LNCaP clone FGC (cell line): ENCODE measurements at regions not wholly inside any gene's neighbourhood (a gene's known extent, or its start where the extent isn't known, plus 50 kb on each side); places are given as distances from the start of the nearest gene placed in this dataset.

Source experiments
- DNase-seq: peaks from one replicate; pipeline ENCODE4 v3.0.0-alpha.2; 2011; ENCODE audit warnings: low read depth
- H3K4me3 ChIP-seq: 2 replicates; pipeline ENCODE4 v1.5.1; 2011; ENCODE audit warnings: mild to moderate bottlenecking, low read depth, low read length, control low read depth
- TF ChIP-seq, protein P1 (sequence below): IDR thresholded peaks from 2 replicates; pipeline ENCODE4 v1.5.1; 2012; ENCODE audit warnings: mild to moderate bottlenecking; ENCODE audit not compliant: control insufficient read depth, insufficient read depth; ENCODE audit errors: extremely low read depth

DNA sequence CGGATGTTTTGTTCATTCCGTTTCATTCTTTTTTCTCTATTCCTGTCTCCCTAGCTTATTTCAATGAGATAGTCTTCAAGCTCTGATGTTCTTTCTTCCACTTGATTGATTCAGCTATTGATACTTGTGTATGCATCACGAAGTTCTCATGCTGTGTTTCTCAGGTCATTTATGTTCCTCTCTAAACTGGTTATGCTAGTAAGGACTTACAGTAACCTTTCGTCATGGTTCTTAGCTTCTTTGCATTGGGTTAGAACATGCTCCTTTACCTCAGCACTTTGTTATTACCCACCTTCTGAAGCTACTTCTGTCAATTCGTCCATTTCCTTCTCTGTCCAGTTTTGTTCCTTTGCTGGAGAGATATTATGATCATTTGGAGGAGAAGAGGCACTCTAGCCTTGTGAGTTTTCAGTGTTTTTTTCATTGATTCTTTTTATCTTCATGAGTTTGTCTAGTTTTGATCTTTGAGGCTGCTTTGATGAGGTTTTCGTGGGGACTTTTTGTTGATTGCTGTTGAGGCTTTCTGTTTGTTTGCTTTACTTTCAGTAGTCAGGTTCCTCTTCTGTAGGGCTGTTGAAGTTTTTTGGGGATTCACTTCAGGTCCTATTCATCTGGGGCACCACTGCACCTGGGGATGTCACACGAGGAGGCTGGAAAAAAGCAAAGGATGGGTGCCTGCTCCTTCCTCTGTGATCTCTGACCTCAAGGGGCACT is 496.9 kb upstream of the LRRC7 start:
- DNase-seq = no peak
- no peak overlapping the region for H3K4me3 ChIP-seq
- TF ChIP-seq, protein P1, sequence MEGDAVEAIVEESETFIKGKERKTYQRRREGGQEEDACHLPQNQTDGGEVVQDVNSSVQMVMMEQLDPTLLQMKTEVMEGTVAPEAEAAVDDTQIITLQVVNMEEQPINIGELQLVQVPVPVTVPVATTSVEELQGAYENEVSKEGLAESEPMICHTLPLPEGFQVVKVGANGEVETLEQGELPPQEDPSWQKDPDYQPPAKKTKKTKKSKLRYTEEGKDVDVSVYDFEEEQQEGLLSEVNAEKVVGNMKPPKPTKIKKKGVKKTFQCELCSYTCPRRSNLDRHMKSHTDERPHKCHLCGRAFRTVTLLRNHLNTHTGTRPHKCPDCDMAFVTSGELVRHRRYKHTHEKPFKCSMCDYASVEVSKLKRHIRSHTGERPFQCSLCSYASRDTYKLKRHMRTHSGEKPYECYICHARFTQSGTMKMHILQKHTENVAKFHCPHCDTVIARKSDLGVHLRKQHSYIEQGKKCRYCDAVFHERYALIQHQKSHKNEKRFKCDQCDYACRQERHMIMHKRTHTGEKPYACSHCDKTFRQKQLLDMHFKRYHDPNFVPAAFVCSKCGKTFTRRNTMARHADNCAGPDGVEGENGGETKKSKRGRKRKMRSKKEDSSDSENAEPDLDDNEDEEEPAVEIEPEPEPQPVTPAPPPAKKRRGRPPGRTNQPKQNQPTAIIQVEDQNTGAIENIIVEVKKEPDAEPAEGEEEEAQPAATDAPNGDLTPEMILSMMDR = no peak

DNA sequence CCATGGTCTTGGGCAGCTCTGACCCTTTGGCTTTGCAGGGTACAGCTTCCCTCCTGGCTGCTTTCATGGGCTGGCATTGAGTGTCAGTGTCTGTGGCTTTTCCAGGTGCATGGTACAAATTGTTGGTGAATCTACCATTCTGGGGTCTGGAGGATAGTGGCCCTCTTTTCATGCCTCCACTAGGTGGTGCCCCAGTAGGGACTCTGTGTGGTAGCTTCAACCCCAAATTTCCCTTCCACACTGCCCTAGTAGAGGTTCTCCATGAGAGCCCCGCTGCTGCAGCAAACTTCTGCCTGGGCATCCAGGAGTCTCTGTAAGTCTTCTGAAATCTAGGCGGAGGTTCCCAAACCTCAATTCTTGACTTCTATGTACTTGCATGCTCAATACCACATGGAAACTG is 494.5 kb upstream of the LRRC7 start:
- H3K4me3 ChIP-seq = no peak overlapping the region
- no peak for DNase-seq
- TF ChIP-seq, protein P1 = no peak

DNA sequence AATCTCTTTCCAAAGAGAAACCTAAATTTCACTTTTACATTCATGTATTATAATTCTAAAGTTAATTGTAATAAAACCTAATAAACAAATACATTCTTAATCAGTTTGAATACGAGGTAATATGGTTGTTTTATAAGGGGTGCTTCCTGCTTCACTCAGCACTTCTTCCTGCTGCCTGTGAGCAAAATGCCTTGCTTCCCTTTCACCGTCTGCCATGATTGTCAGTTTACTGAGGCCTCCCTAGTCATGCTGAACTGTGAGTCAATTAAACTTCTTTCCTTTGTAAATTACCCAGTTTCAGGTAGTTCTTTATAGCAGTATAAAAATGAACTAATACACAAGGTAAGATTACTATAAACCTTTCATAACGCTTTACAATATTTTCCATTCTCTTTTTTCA is 491.1 kb upstream of the LRRC7 start:
- TF ChIP-seq, protein P1 = no peak
- no peak for DNase-seq
- H3K4me3 ChIP-seq = no peak overlapping the region

DNA sequence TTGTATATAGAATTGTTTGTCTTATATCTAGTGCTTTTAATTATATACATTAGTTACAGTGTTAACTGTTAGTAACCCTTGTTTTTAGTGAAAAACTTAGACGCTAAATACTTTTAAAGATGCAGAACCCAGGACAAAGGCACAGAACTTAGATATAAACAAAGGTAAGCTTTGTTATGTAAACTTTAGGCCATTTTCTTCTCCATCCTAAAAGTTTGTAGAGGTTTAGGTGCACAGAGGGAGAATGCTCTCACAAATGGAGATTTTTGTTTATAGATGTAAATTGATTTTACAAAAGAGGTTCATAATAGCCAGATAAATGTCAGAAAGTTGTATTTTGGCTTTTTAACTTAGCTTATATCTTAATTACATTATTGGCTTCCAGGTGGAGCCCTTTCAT is 490.5 kb upstream of the LRRC7 start:
- DNase-seq = no peak
- H3K4me3 ChIP-seq = no peak overlapping the region
- TF ChIP-seq, protein P1 = no peak

DNA sequence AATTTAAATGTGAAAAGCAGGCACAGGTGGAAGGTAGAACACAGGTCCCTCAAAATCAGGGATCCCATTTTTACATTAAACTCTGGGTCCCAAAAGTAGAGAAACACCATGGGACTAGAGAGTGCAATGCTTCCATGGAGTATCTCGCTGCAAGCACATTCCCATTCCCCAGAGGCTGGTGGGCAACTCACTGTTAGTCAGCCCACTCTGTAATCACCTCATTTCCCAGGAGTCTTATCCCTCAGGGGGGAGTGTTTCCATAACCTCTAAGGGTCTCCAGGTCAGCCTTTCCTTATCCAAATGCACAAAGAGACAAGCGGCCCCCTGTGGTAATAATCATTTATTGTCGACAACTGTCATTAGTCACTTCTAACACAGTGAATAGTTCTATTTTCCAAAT is 490.1 kb upstream of the LRRC7 start:
- H3K4me3 ChIP-seq = no peak overlapping the region
- no peak for DNase-seq
- TF ChIP-seq, protein P1 = no peak

DNA sequence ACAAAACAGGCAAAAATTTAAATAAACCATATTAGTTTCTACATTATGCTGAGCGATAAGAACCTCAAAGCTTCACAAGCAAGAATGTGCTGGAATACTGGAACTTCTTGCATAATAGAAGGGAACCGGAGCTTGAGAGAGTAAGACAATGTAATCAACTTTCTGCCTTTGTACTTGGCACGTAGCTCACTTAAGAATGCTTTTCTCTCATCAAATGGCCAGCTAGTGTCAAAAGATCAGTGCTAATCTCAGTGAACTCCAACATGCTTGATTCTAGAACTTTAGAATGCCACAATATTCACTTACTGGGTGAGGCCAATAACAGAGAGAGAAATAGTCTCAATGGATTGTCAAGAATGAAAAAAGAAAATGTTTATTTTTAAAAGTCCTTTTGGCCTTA is 486.1 kb upstream of the LRRC7 start:
- TF ChIP-seq, protein P1 = no peak
- H3K4me3 ChIP-seq = no peak overlapping the region
- DNase-seq = no peak

DNA sequence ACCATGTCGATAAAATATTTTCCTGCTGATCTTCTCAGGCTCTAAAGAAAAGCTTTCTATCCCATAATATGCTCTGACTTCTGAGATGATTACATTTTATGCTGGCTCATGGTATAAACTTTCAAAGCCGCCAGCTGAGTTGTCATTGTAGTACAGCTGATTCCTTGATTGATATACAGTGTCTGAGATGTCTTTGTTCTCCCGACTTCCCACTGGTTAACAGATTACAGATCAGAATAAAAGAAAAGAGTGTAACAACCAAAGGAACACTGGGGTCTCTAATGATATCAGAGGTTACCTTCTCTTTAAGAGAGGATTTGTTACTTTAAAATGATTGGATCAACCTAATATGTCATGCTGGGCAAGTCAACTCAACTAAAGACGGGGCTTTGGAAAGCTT is 485.4 kb upstream of the LRRC7 start:
- TF ChIP-seq, protein P1 = no peak
- no peak for DNase-seq
- no peak overlapping the region for H3K4me3 ChIP-seq
